Activated B cell treated with CpG ODN at 0.5 μM for 24 hours (primary cell): ENCODE measurements at regions not wholly inside any gene's neighbourhood (a gene's known extent, or its start where the extent isn't known, plus 50 kb on each side); places are given as distances from the start of the nearest gene placed in this dataset.

Experiments
- ATAC-seq: fragments of 200-7000 bp; cut with Tn5 transposase; one replicate; pipeline ENCODE4 v1.10.0; 2021; ENCODE audit warnings: low read depth, mild to moderate bottlenecking, moderate library complexity
- CTCF ChIA-PET: fragments of 350-600 bp; sonication (Branson Sonifier 250); formaldehyde crosslinking; loops from one replicate; lab custom pipeline; 2021; ENCODE audit warnings: antibody characterized with exemption; lab: Charles Lee
- POLR2A ChIA-PET: fragments of 350-600 bp; sonication (Branson Sonifier 250); formaldehyde crosslinking; loops from one replicate; lab custom pipeline; 2021; ENCODE audit warnings: antibody characterized with exemption; lab: Charles Lee
- DNase-seq: peaks from one replicate; pipeline ENCODE4 v3.0.0; 2022
- H3K27ac Mint-ChIP-seq: one replicate; pipeline ENCODE4 v1.8.0; 2020; ENCODE audit warnings: mixed read lengths
- H3K27me3 Mint-ChIP-seq: one replicate; pipeline ENCODE4 v1.8.0; 2021; ENCODE audit warnings: mixed read lengths
- H3K36me3 Mint-ChIP-seq: one replicate; pipeline ENCODE4 v1.8.0; 2021; ENCODE audit warnings: low read depth, mixed read lengths
- H3K4me1 Mint-ChIP-seq: one replicate; pipeline ENCODE4 v1.8.0; 2021; ENCODE audit warnings: mixed read lengths
- H3K4me3 Mint-ChIP-seq: one replicate; pipeline ENCODE4 v1.8.0; 2020; ENCODE audit warnings: mild to moderate bottlenecking, mixed read lengths
- H3K9me3 Mint-ChIP-seq: one replicate; pipeline ENCODE4 v1.8.0; 2020; ENCODE audit warnings: mixed read lengths
- intact Hi-C: fragments of 100-400 bp; cut with micrococcal nuclease; formaldehyde crosslinking; loops from one replicate; pipeline ENCODE4 v1.15.1; 2024
- TF ChIP-seq, protein P1 (sequence below): fragments of 200-600 bp; IDR thresholded peaks from one replicate; pipeline ENCODE4 v1.8.0; 2022; ENCODE audit warnings: antibody characterized with exemption, mild to moderate bottlenecking

DNA sequence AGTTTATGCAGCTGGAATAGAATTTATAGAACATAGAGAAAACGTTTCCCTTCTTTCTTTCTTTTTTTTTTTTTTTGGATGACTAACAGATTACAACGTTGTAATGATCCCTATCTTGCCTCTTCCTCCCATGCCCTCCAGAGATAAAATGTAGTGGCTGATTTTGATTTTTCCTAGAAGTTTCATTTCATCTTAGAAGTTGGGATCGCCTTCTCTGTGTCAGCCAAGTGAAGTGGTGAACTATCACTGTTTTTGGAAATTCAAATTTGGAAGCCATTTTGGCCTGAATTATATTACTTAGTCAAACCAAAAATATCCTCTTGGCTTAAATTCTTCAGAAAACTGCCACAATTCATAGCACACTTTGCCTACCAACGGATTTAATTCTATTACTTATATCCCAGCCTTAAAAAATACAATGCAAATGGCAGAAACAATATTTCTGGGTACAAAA is 1025.5 kb upstream of the NR2F2 start:
- Mint-ChIP-seq H3K9me3 (peaks cover 8% of the 10 kb centered on the region), H3K4me3 (no peak overlapping the region), H3K27ac (no peak overlapping the region), H3K4me1 (no peaks in the 10 kb centered on the region), H3K27me3 (no peaks in the 10 kb centered on the region), H3K36me3 (no peaks in the 10 kb centered on the region)
- ChIA-PET CTCF (interaction anchor here (1.2 kb wide), 1 partner anchor 12 kb away, joined by 4 read pairs; no protein-coding TSS in a partner anchor), POLR2A (no interaction called here)
- TF ChIP-seq, protein P1, sequence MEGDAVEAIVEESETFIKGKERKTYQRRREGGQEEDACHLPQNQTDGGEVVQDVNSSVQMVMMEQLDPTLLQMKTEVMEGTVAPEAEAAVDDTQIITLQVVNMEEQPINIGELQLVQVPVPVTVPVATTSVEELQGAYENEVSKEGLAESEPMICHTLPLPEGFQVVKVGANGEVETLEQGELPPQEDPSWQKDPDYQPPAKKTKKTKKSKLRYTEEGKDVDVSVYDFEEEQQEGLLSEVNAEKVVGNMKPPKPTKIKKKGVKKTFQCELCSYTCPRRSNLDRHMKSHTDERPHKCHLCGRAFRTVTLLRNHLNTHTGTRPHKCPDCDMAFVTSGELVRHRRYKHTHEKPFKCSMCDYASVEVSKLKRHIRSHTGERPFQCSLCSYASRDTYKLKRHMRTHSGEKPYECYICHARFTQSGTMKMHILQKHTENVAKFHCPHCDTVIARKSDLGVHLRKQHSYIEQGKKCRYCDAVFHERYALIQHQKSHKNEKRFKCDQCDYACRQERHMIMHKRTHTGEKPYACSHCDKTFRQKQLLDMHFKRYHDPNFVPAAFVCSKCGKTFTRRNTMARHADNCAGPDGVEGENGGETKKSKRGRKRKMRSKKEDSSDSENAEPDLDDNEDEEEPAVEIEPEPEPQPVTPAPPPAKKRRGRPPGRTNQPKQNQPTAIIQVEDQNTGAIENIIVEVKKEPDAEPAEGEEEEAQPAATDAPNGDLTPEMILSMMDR: no peak
- DNase-seq: no peak
- intact Hi-C loops: no loop called here
- no peak for ATAC-seq

- DNase-seq: no peak
- no peaks in the 10 kb centered on the region for H3K27me3 Mint-ChIP-seq
- H3K4me3 Mint-ChIP-seq: no peak overlapping the region
- ChIA-PET POLR2A (no interaction called here), CTCF (no interaction called here)
- TF ChIP-seq, protein P1: no peak
- H3K27ac Mint-ChIP-seq: no peak overlapping the region
- no peak for ATAC-seq
- intact Hi-C loops: no loop called here
- no peaks in the 10 kb centered on the region for H3K36me3 Mint-ChIP-seq
- H3K9me3 Mint-ChIP-seq: peaks cover 6% of the 10 kb centered on the region
- H3K4me1 Mint-ChIP-seq: no peaks in the 10 kb centered on the region
Measured at GRCh38 chr15:95307115-95307514, 1023.4 kb upstream of the NR2F2 start.

DNA sequence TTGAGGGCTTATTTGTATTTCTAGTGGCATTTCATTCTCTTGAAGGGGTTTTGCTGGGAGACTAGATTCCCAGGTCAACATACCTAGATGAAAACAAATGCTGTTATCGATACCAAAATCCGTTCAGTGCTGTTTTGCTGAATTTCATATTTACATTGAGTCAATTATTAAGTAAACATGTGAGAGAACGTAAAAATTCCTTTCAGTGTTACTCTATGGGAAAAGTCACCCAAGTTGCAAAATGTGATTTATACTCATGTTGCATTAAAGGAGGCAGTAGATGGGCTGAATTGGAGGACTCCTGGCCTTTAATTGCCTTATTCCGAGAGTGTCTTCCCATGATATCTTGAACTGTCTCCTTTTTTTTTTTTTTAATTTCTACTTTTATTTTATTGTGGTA is 1011.3 kb upstream of the NR2F2 start:
- Mint-ChIP-seq H3K4me1 (no peaks in the 10 kb centered on the region), H3K4me3 (no peak overlapping the region), H3K36me3 (no peaks in the 10 kb centered on the region), H3K27ac (no peak overlapping the region), H3K27me3 (no peaks in the 10 kb centered on the region), H3K9me3 (peaks cover 4% of the 10 kb centered on the region)
- TF ChIP-seq, protein P1: no peak
- ATAC-seq: no peak
- ChIA-PET POLR2A (no interaction called here), CTCF (no interaction called here)
- intact Hi-C loops: no loop called here
- DNase-seq: no peak

DNA sequence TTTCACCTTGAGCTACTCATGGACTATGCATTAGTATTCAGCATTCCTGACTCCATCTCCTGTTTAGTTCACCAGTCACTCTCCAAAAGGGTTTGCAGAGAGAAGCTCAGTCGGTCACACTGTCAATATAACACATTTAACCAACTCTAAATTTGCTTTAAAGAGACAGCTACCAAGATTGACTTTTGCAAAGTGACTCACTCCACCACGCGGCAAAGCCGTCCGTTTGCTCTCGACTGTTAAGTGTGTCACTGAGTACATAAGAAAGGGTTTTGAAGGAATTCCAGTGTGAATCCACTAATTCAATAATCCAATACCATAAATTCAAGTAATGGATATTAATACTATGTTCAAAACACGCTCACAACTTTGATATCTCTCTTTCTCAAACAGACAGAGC is 1006.7 kb upstream of the NR2F2 start:
- ATAC-seq (no peak), DNase-seq (no peak)
- Mint-ChIP-seq H3K4me3 (no peak overlapping the region), H3K4me1 (no peaks in the 10 kb centered on the region), H3K9me3 (peaks cover 4% of the 10 kb centered on the region), H3K27ac (no peak overlapping the region), H3K27me3 (no peaks in the 10 kb centered on the region), H3K36me3 (no peaks in the 10 kb centered on the region)
- TF ChIP-seq, protein P1: no peak
- intact Hi-C loops: no loop called here
- ChIA-PET CTCF (no interaction called here), POLR2A (no interaction called here)

DNA sequence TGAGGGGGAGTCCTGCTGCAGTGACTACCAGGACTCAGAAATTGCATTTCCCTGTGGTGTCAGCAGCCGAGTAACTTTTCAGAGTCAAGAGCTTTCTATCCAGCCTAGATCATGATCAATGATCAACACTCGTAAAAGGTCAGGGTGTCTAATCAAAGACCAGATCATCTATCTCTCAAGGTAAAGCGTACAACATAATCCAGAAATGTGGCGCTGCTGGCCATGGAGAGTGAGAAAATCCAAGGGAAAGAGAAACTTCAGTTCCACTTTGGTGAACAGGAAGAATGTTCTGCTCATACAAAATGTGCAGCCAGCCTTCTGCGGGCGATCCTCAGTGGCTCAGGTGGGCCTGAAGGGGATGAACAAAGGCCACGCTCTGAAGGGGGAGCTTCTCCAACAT is 1005.8 kb upstream of the NR2F2 start:
- TF ChIP-seq, protein P1: no peak
- H3K4me1 Mint-ChIP-seq: no peaks in the 10 kb centered on the region
- ChIA-PET POLR2A (no interaction called here), CTCF (no interaction called here)
- DNase-seq (no peak), ATAC-seq (no peak)
- no peaks in the 10 kb centered on the region for H3K27me3 Mint-ChIP-seq
- H3K9me3 Mint-ChIP-seq: peaks cover 2% of the 10 kb centered on the region
- no peak overlapping the region for H3K27ac Mint-ChIP-seq
- H3K4me3 Mint-ChIP-seq: no peak overlapping the region
- H3K36me3 Mint-ChIP-seq: no peaks in the 10 kb centered on the region
- intact Hi-C loops: no loop called here
